GM10248 (cell line): ENCODE measurements at regions not wholly inside any gene's neighbourhood (a gene's known extent, or its start where the extent isn't known, plus 50 kb on each side); places are given as distances from the start of the nearest gene placed in this dataset.

Experiments used
- CTCF ChIA-PET: fragments of 300-600 bp; sonication (Branson Sonifier 250); formaldehyde crosslinking; extraction: SDS; loops from one replicate; lab custom pipeline; 2021; ENCODE audit warnings: antibody characterized with exemption; lab: Yijun Ruan, JAX
- POLR2A ChIA-PET: fragments of 350-650 bp; sonication (Branson Sonifier 250); formaldehyde crosslinking; extraction: SDS; loops from one replicate; lab custom pipeline; 2020; ENCODE audit warnings: antibody characterized with exemption; lab: Yijun Ruan, JAX
- DNase-seq: peaks from one replicate; pipeline ENCODE4 v3.0.0; 2012; ENCODE audit errors: extremely low spot score
- TF ChIP-seq, protein P1 (sequence below): IDR thresholded peaks from 2 replicates; pipeline ENCODE4 v1.5.1; 2012; ENCODE audit warnings: mild to moderate bottlenecking, low read depth; ENCODE audit errors: extremely low read depth, missing control alignments, control extremely low read depth

DNA sequence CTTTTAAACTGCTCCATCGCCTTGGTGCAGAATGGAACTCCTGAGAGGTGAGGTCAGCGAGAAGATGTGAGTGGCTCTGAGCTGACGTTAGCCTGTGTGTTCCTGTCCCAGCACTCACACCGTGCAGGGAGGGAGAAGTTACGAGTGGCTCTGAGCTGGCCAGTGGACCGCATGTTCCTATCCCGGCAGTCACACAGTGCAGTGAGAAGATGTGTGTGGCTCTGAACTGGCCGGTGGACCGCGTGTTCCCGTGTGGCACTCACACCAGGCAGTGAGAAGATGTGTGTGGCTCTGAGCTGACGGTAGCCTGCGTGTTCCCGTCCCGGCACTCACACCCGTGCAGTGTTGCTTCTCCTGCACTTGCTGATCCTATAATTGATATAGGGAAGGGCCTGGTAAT is 59.9 kb downstream of the VCPKMT start:
- ChIA-PET CTCF (interaction anchor here (1.0 kb wide), 1 partner anchor 11 kb away, joined by 3 read pairs; no protein-coding TSS in a partner anchor), POLR2A (no interaction called here)
- no peak for DNase-seq
- TF ChIP-seq, protein P1, sequence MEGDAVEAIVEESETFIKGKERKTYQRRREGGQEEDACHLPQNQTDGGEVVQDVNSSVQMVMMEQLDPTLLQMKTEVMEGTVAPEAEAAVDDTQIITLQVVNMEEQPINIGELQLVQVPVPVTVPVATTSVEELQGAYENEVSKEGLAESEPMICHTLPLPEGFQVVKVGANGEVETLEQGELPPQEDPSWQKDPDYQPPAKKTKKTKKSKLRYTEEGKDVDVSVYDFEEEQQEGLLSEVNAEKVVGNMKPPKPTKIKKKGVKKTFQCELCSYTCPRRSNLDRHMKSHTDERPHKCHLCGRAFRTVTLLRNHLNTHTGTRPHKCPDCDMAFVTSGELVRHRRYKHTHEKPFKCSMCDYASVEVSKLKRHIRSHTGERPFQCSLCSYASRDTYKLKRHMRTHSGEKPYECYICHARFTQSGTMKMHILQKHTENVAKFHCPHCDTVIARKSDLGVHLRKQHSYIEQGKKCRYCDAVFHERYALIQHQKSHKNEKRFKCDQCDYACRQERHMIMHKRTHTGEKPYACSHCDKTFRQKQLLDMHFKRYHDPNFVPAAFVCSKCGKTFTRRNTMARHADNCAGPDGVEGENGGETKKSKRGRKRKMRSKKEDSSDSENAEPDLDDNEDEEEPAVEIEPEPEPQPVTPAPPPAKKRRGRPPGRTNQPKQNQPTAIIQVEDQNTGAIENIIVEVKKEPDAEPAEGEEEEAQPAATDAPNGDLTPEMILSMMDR: no peak

DNA sequence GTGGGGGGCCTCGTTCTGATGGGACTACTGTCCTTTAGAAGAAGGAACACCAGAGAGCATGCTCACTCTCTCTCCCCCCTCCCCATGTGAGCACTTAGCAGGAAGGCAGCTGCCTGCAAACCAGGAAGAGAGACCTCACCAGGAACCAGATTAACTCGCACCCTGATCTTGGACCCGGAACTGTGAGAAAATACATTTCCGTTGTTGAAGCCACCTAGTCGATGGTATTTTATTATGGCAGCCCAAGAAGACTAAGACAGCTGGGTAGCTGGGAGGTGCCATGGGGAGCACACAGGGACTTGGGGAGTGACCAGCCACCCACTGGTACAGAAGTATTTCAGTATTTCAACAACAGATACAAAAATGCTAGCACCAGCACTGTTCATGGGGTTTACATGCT is 59.0 kb downstream of the VCPKMT start:
- POLR2A ChIA-PET: no interaction called here
- CTCF ChIA-PET: interaction anchor here (1.0 kb wide), 2 partner anchors 12 to 195 kb away, joined by 3 read pairs; no protein-coding TSS in a partner anchor
- no peak for DNase-seq
- TF ChIP-seq, protein P1: no peak

DNA sequence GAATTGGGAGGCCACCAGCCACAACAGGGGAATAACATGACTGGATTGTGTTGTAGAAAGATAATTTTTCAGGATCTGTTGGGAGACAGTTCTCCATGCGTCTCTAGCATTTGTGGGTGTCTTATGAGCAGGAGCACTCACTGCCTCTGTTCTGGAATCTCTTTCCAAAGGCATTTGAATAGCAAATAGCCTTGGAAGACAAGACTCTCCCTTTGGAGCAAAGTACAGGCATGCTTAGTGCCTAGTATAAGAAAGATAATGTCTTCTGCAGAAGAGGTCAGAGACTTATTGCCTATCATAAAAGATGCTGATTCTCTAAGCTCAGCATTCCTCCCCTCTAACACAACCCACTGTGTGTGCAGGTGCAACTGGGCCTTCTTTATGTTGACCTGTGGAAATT is 58.3 kb downstream of the VCPKMT start:
- ChIA-PET POLR2A (no interaction called here), CTCF (interaction anchor here (1.0 kb wide), 1 partner anchor 196 kb away, joined by 3 read pairs; no protein-coding TSS in a partner anchor)
- DNase-seq: no peak
- TF ChIP-seq, protein P1: no peak
